Bronchial epithelial cell (primary cell): ENCODE measurements at regions not wholly inside any gene's neighbourhood (a gene's known extent, or its start where the extent isn't known, plus 50 kb on each side); places are given as distances from the start of the nearest gene placed in this dataset.
A peak's percentile ranks its signal among the peaks of the same experiment; 100 is the strongest.
"Not testable (repeated sequence)": the region's sequence is repeated elsewhere in the genome, so short reads cannot be mapped to it uniquely, and the experiment has no call there.

Source experiments
- DNase-seq: peaks from one replicate; pipeline ENCODE4 v3.0.0-alpha.2; 2010; ENCODE audit warnings: low read depth
- FAIRE-seq: peaks from 2 replicates; lab custom pipeline; 2011; peaks lifted over from hg19 to GRCh38; lab: Jason Lieb, UNC
- H3K27me3 ChIP-seq: 2 replicates; pipeline ENCODE4 v1.5.1; 2011; ENCODE audit warnings: low read length; ENCODE audit not compliant: control insufficient read depth, insufficient read depth
- H3K36me3 ChIP-seq: 2 replicates; pipeline ENCODE4 v1.5.1; 2011; ENCODE audit warnings: low read length; ENCODE audit not compliant: control insufficient read depth, insufficient read depth
- H3K4me3 ChIP-seq: 2 replicates; pipeline ENCODE4 v1.5.1; 2011; ENCODE audit warnings: mild to moderate bottlenecking, low read depth, low read length, control low read depth
- TF ChIP-seq, protein P1 (sequence below): IDR thresholded peaks from 2 replicates; pipeline ENCODE4 v1.5.1; 2011; ENCODE audit warnings: mild to moderate bottlenecking, moderate library complexity, low read length, control low read depth, inconsistent platforms; ENCODE audit not compliant: insufficient read depth, severe bottlenecking

DNA sequence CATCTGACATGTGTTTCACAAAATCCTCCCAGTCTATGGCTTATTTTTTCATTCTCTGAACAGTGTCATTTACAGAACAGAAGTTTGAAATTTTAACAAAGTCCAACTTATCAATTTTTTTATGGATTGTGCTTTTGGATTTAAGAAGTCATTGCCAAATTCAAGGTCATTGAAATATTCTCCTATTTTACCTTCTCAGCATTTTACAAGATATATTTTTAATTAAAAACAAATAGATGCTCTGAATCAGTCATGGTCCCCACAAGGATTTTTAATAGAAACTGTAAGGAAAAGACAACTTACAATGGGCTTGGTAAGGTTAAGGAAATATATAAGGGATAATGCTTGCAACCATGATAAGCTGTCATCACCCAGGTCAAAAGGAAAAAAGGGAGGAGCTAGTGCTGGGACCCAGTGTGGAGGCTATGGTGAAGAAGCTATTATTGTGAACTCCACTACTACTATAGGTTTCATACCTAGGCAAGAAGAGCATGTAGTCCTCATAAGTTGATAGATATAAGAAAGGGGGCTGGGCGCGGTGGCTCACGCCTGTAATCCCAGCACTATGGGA lies 144.5 kb upstream of the KCNJ15 start:
- TF ChIP-seq, protein P1, sequence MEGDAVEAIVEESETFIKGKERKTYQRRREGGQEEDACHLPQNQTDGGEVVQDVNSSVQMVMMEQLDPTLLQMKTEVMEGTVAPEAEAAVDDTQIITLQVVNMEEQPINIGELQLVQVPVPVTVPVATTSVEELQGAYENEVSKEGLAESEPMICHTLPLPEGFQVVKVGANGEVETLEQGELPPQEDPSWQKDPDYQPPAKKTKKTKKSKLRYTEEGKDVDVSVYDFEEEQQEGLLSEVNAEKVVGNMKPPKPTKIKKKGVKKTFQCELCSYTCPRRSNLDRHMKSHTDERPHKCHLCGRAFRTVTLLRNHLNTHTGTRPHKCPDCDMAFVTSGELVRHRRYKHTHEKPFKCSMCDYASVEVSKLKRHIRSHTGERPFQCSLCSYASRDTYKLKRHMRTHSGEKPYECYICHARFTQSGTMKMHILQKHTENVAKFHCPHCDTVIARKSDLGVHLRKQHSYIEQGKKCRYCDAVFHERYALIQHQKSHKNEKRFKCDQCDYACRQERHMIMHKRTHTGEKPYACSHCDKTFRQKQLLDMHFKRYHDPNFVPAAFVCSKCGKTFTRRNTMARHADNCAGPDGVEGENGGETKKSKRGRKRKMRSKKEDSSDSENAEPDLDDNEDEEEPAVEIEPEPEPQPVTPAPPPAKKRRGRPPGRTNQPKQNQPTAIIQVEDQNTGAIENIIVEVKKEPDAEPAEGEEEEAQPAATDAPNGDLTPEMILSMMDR: no peak
- H3K27me3 ChIP-seq: no peaks in the 10 kb centered on the region
- FAIRE-seq: no peak
- DNase-seq: no peak
- H3K36me3 ChIP-seq: no peaks in the 10 kb centered on the region
- H3K4me3 ChIP-seq: no peak overlapping the region

DNA sequence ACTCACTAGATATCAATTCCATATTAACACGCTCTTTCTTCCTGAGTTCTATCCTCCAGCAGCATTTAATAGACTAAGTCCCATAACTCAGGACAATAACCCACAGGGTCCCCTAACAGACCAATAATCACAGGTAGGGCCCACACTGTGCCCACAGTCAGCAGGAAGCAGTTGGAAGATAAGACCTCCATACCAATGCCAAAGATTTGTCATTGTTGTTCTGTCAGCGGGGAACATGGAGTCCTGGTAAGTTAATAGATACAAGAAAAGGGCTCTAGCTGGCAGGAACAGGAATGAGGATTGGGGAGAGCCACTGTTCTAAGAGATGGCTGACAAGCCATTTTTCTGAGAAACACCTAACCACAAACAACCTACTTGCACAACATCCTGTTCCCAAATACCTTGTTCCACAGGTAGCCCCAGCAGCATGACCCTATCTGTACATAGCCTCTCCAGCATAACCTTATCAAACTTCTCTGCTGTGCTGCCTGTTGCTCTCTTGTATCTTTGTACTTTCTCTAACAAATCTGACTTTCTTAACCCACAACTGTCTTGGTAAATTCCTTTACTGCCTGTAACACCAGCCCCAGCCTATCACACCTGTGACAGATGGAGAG lies 142.0 kb upstream of the KCNJ15 start:
- Histone ChIP-seq H3K4me3 (no peak overlapping the region), H3K27me3 (peaks cover 2% of the 10 kb centered on the region), H3K36me3 (no peaks in the 10 kb centered on the region)
- TF ChIP-seq, protein P1: no peak
- DNase-seq (no peak), FAIRE-seq (peak; percentile 86)

DNA sequence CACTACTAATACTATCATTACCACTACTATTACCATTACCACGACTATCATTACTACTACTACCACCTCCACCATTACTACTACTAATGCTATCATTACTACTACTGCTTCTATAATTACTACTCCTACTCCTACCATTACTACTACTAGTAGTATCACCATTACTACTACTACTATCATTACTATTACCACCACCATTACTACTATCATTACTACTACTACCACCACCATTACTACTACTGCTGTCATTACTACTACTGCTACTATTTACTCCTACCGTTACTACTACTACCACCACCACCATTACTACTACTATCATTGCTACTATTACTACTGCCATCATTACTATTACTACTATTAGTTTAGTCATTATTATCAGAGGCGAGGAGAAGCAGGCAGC lies 140.9 kb upstream of the KCNJ15 start:
- TF ChIP-seq, protein P1: no peak
- no peak for FAIRE-seq
- Histone ChIP-seq H3K27me3 (peaks cover 2% of the 10 kb centered on the region), H3K4me3 (no peak overlapping the region), H3K36me3 (no peaks in the 10 kb centered on the region)
- no peak for DNase-seq

DNA sequence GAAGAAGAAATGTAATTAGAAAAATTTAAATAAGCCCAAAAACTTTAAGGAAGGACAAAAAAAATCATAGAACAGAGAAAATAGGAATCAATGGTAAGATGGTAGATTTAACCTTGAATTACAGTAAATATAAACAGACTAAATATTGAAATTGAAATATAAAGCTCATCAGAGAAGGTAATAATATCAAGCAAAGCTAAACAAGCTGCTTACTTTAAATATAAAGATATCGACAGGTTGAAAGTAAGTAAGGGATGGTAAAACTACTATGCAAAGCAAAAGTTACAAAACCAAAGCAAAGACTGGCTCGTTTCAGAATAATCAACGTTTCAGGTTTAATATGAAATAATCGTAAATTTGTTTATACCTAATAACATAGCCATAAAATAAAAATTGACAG lies 137.0 kb upstream of the KCNJ15 start:
- TF ChIP-seq, protein P1: no peak
- no peak overlapping the region for H3K4me3 ChIP-seq
- H3K27me3 ChIP-seq: peaks cover 2% of the 10 kb centered on the region
- no peak for DNase-seq
- no peak for FAIRE-seq
- no peaks in the 10 kb centered on the region for H3K36me3 ChIP-seq

DNA sequence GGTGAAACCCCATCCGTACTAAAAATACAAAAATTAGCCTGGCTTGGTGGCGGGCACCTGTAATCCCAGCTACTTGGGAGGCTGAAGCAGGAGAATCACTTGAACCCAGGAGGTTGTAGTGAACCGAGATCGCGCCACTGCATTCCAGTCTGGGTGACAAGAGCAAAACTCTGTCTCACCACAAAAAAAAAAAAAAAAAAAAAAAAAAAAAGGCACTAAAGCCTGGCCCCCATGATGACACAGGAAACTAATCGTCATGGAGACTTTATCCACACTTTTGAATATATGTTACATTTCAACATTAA lies 136.2 kb upstream of the KCNJ15 start:
- H3K27me3 ChIP-seq, H3K36me3 ChIP-seq, FAIRE-seq, H3K4me3 ChIP-seq, DNase-seq: not testable (repeated sequence)

DNA sequence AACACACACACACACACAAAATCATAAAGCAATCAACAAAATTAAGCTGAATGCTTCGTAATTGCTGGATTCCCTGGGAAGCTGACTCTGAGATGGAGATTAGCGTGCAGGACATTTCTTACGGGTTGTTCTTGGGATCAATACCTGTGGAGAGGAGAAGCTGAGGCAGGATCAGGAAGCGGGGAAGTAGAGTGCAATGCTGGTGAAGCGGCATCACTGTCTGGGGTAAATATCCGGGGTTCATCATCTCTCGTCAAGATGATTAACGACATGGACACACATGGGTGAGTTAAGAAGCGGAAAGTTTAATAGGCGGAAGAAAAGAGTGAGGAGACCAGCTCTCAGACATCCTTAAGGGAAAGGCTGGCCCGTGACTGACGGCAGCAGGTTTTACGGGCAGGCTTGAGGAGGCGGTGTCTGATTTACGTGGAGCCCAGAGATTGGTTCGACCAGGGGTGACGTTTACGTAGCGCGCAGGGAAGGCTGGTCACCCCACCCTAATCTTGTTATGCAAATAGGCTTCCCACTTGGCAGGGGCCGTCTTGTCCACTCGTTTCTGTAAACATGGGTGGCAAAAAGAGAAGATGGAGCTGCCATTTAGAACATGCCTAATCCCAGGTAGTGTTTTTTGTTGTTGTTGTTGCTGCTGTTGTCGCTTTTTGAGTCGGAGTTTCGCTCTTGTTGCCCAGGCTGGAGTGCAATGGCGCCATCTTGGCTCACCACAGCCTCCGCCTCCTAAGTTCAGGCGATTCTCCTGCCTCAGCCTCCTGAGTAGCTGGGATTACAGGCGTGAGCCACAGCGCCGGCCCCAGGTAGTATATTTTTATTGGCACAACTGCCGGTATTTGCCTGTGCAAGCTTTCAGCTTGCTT lies 135.6 kb upstream of the KCNJ15 start:
- FAIRE-seq (peak; percentile 40), DNase-seq (no peak)
- Histone ChIP-seq H3K4me3 (no peak overlapping the region), H3K36me3 (no peaks in the 10 kb centered on the region), H3K27me3 (peaks cover 2% of the 10 kb centered on the region)
- TF ChIP-seq, protein P1: no peak
